GM21390 (cell line): ENCODE measurements at regions not wholly inside any gene's neighbourhood (a gene's known extent, or its start where the extent isn't known, plus 50 kb on each side); places are given as distances from the start of the nearest gene placed in this dataset.
A peak's percentile ranks its signal among the peaks of the same experiment; 100 is the strongest.

Source experiments
- ATAC-seq: cut with Tn5 transposase; IDR thresholded peaks from one replicate; pipeline ENCODE4 v1.9.1; 2021; ENCODE audit not compliant: unreplicated experiment

DNA sequence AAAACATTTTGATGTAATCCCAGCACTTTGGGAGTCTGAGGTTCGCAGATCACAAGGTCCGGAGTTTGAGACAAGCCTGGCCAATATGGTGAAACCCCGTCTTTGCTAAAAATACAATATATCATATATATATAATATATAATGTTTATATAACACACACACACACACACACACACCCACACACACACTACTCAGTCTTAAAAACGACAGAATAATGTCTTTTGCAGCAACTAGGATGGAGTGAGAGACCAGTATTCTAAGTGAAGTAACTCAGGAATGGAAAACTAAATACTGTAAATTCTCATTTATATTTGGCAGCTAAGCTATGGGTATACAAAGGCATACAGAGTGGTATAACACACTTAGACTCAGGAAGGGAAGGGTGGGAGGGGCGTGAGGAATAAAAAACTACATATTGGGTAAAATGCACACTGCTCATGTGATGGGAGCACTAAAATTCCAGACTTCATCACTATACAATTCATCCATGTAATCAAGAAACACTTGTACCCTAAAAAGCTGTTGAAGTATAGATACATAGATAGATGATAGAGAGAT lies 231.2 kb upstream of the SEMA3A start:
- ATAC-seq: no peak

DNA sequence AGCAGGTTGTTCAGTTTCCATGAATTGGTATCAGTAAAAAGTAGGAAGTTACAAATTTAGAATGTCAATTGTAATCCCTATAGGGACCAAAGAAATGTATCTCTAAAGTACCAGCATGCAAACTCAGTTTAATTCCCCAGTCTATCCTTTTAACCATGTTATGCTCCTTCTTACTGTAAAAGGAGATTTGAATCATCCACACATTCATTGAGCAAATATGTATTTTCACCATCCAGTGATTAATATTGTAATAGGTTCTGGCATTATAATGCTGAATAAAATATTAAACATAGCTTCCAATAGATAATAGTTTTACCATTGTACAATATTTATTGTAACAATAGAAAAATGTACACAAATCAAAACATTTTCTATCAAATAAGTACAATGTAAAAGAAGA lies 228.2 kb upstream of the SEMA3A start:
- no peak for ATAC-seq

- no peak for ATAC-seq
These were observed 217.8 kb upstream of the SEMA3A start for GRCh38 chr7:84412161-84412969.

DNA sequence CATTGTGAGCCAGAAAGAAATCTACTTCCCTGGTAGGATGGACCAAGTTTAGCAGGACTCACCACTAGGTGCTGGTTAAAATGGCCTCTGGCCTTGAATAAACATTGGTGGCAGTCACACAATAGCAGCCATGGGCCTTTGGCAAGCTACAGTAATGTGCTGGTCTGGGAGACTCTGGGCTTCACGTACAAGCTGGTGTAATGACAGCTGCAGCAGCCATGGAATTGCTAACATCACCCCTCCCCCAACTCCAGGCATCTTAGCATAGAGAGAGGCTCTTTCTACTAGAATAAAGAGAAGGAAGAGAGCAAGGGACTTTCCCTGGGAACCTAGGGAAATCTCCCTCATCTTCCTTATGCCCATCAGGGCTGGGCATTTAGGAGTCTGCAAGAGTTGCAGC lies 205.1 kb upstream of the SEMA3A start:
- ATAC-seq: no peak

GRCh38 chr7:84394219-84394618 lies 199.6 kb upstream of the SEMA3A start:
- no peak for ATAC-seq

GRCh38 chr7:84393786-84394185 lies 199.2 kb upstream of the SEMA3A start:
- no peak for ATAC-seq

- ATAC-seq: no peak
These were observed 196.3 kb upstream of the SEMA3A start for GRCh38 chr7:84390845-84391244.

DNA sequence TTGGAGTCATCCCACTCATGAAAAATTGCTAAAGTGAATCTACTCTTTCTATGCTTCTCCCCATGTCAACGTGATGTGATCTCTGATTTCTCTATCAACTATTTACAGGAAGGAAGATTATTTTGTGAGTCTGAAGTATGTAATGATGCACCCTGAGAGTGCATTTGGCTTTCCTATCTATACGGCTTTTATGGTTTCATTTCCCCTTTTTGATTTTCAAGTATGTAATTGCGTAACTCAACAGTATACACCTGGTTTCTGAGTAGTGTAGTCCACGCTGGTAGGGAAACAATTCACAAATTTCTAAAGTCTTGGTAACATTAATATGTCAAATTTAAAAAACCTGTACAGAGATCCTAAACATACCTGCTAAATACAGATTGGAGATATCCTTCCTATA lies 194.7 kb upstream of the SEMA3A start:
- ATAC-seq: peak; percentile 100

- ATAC-seq: no peak
These were observed 193.0 kb upstream of the SEMA3A start for GRCh38 chr7:84387595-84387994.

- ATAC-seq: no peak
These were observed 189.8 kb upstream of the SEMA3A start for GRCh38 chr7:84384417-84384816.

DNA sequence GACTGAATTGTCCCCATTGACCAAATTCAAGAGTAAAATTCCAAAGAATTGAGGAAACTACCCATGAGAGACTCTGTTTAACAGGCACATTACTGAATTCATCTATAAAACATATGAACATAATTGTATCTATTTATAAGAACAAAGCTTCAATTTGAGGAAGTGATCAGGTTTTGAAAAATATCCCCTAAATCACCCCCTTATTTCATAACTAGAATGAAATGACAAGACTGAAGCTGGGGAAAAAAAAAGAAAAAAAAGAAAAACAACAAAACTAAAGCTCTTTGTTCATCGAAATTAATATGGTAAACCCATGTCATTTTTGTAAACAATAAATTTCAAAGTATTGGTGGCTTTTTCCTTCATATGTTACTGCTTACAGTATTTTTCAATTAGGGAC lies 184.9 kb upstream of the SEMA3A start:
- ATAC-seq: no peak

DNA sequence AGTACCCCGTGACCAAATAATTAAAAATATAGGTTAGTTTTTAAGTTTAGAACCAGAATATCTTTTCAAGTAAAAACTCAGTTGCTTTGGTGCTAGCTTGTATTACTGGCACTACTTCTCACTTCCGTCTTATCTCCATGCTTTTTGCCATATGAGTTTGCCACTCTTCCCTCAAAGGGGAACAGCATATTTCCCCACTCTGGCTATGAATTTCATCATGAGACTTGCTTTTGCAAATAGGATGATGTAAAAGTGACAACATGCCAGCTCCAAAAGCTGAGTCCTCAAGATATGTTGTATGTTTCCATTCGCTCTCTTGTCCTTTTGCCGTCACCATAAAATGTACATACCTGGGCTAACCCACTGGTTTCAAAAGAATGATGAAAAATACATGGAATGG lies 178.1 kb upstream of the SEMA3A start:
- ATAC-seq: no peak

DNA sequence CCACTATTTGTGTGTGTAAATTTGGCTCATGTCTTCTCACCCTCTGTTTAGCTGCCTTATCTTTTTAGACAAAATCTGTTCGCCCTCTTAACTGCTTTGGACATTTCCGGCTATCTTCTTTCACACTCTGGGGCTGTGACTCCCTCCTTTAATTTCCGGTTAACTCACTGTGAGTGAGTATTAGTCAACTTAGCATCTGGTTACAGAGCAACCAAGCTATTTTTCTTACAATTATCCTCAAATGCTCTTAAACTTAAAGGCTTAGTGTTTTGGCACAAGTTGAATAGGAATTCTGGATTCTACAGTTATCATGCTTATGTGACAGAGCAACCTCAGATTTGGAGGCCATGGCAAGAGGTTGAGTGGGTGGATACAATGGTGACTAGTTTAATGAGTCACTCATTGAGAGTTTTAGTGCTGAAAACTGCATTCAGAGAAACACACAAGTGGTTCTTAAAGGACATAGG lies 177.6 kb upstream of the SEMA3A start:
- ATAC-seq: no peak

GRCh38 chr7:84370114-84370513 lies 175.5 kb upstream of the SEMA3A start:
- no peak for ATAC-seq

DNA sequence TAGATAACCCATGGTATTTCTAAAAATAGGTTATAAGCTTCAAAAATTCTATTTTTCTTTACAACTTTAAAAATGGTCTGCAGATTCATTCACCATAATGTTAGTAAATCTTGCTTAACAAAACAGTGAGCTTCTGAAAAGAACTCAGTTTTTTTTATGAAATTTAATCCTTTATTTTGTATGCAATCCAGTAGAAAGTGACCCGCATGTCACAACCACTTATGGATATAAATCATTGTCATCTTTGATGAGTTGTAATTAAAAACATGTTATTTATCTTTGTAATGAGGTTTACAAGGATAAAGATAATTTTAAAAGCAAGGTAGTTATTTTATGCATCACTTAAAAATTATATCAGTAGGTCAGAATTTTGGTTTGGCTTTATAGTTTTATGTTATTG lies 173.5 kb upstream of the SEMA3A start:
- ATAC-seq: no peak

DNA sequence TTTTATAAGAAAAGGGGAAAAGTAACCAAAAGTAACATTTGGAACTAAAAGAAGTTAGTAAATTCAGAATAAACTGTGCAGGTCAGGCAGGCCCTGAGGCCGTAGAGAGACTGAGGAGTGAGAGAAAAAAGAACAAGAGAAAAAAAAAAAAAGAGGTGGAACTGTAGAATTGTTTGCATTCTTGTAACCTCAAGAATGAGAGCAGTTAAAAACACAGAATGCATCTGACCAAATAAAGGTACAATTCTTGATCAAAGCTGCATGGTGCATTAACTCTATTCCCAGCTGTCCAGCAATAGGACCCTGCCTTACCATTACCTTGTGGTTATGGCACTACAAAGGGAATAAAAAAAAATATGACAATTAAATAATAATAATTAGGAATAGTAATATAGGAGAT lies 170.1 kb upstream of the SEMA3A start:
- no peak for ATAC-seq

DNA sequence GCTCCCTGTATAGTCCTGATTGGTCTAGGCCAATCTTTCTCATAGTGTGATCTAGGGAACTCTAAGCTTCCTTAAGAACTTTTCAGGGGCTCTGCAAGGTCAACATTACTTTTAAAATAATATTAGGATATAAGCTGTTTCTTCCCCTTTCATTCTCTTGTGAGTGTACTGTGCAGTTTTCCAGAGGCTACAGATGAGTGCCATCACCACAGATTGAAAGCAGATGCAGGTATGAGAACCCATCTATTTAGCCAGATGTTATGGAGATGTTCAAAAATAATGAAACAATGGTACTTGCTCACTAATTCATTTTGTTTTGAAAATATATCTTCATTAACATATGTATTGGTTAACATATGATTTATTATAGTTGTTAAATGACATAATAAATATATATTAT lies 169.2 kb upstream of the SEMA3A start:
- no peak for ATAC-seq

- ATAC-seq: no peak
These were observed 168.2 kb upstream of the SEMA3A start for GRCh38 chr7:84362828-84363227.

DNA sequence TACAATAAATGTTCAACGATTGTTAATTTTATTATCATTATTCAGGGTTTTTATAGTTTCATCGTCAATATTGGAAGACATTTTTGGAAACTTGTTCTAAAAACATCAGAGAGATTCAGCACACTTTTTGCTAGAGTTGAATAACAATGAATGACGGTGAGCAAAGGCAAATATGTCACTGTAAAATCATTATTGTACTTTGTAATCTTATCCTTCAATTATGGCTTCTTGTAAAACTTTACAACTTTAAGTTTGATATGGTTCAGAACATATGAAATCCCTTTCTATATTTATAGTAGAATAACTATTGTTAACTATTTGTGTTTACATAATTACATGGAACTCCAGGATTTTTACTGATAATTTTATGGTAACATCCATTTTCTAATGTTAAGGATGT lies 167.8 kb upstream of the SEMA3A start:
- no peak for ATAC-seq

DNA sequence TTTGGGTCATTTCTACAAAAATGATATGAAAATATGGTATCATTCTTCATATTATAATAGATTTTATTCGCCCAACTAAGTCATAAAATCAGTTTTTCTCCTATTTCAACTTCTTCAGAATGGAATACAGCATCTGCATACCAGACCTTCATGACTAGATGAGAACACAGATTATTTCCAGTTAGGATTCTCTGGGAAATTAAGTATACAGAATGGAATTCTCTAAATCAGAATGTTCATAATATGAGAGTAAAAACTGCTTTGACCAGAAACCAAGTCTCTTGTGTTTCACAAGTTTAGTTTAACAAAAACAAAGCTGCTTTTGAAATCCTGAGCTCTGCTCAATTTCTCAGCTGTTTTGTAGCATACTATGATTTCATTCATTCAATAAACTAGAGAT lies 160.3 kb upstream of the SEMA3A start:
- ATAC-seq: no peak

DNA sequence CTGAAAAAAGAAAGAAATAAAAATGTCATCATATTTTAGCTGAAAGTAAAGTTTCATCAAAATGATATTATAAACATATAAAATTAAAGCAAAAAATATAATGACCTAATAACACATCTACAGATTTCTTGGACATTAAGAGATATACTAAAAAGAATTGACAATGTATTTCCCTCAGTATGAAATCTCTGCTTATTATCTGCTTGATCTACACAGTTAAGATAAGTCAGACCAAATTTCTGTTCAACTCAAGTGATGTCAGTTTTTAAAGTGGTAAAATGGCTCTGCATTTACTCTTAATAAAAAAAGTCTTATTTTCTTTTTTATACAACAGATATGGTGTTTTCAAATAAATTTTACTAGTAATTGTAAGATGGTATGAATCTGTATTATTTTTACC lies 159.4 kb upstream of the SEMA3A start:
- no peak for ATAC-seq

GRCh38 chr7:84339306-84339705 lies 144.7 kb upstream of the SEMA3A start:
- no peak for ATAC-seq

- no peak for ATAC-seq
These were observed 142.8 kb upstream of the SEMA3A start for GRCh38 chr7:84337429-84337828.
